ENCODE measurements at regions not wholly inside any gene's neighbourhood (a gene's known extent, or its start where the extent isn't known, plus 50 kb on each side); places are given as distances from the start of the nearest gene placed in this dataset.

- Histone ChIP-seq H3K9me3 (ENCODE audit: control insufficient read depth, insufficient read depth, low read length) (peaks cover 4% of the 10 kb centered on the region; the same call in 1 of the 2 replicates), H3K27ac (ENCODE audit: low read depth, low read length) (no peak overlapping the region), H3K4me3 (ENCODE audit: low read depth, low read length) (no peak overlapping the region), H3K27me3 (ENCODE audit: control insufficient read depth, insufficient read depth, low read length) (no peaks in the 10 kb centered on the region)
- ChIA-PET CTCF (no interaction called here), POLR2A (no interaction called here)
- TF ChIP-seq CTCF (IDR thresholded peaks at IDR 0.05; ENCODE audit: low read depth, low read length) = no peak
- no peak for DNase-seq (ENCODE audit: low read depth, low spot score)
Measured at GRCh38 chr10:8897769-8898168, 843.3 kb downstream of the GATA3 start.

- Histone ChIP-seq H3K4me3 (ENCODE audit: low read depth, low read length) (no peak overlapping the region), H3K27ac (ENCODE audit: low read depth, low read length) (no peak overlapping the region), H3K9me3 (ENCODE audit: control insufficient read depth, insufficient read depth, low read length) (no peaks in the 10 kb centered on the region; the same call in 1 of the 2 replicates), H3K27me3 (ENCODE audit: control insufficient read depth, insufficient read depth, low read length) (no peaks in the 10 kb centered on the region)
- DNase-seq (ENCODE audit: low read depth, low spot score) = no peak
- no peak for TF ChIP-seq CTCF (IDR thresholded peaks at IDR 0.05; ENCODE audit: low read depth, low read length)
- ChIA-PET CTCF (no interaction called here), POLR2A (no interaction called here)
Measured at GRCh38 chr10:8898745-8899330, 844.4 kb downstream of the GATA3 start.

GRCh38 chr10:8902926-8903325, 848.4 kb downstream of the GATA3 start:
- CTCF ChIA-PET = no interaction called here
- Histone ChIP-seq H3K4me3 (ENCODE audit: low read depth, low read length) (no peak overlapping the region), H3K9me3 (ENCODE audit: control insufficient read depth, insufficient read depth, low read length) (no peaks in the 10 kb centered on the region; the same call in 1 of the 2 replicates), H3K27me3 (ENCODE audit: control insufficient read depth, insufficient read depth, low read length) (no peaks in the 10 kb centered on the region), H3K27ac (ENCODE audit: low read depth, low read length) (no peak overlapping the region)
- POLR2A ChIA-PET = no interaction called here
- no peak for TF ChIP-seq CTCF (IDR thresholded peaks at IDR 0.05; ENCODE audit: low read depth, low read length)
- DNase-seq (ENCODE audit: low read depth, low spot score) = no peak

GRCh38 chr10:8908013-8908412, 853.5 kb downstream of the GATA3 start:
- Histone ChIP-seq H3K27me3 (ENCODE audit: control insufficient read depth, insufficient read depth, low read length) (no peaks in the 10 kb centered on the region), H3K9me3 (ENCODE audit: control insufficient read depth, insufficient read depth, low read length) (no peaks in the 10 kb centered on the region; the same call in 1 of the 2 replicates), H3K27ac (ENCODE audit: low read depth, low read length) (no peak overlapping the region), H3K4me3 (ENCODE audit: low read depth, low read length) (no peak overlapping the region)
- ChIA-PET POLR2A (no interaction called here), CTCF (no interaction called here)
- DNase-seq (ENCODE audit: low read depth, low spot score) = no peak
- no peak for TF ChIP-seq CTCF (IDR thresholded peaks at IDR 0.05; ENCODE audit: low read depth, low read length)

- H3K27ac ChIP-seq (ENCODE audit: low read depth, low read length) = no peak overlapping the region
- H3K9me3 ChIP-seq (ENCODE audit: control insufficient read depth, insufficient read depth, low read length) = peaks cover 2% of the 10 kb centered on the region; the same call in 1 of the 2 replicates
- no peak for TF ChIP-seq CTCF (IDR thresholded peaks at IDR 0.05; ENCODE audit: low read depth, low read length)
- CTCF ChIA-PET = no interaction called here
- POLR2A ChIA-PET = no interaction called here
- DNase-seq (ENCODE audit: low read depth, low spot score) = no peak
- no peak overlapping the region for H3K4me3 ChIP-seq (ENCODE audit: low read depth, low read length)
- H3K27me3 ChIP-seq (ENCODE audit: control insufficient read depth, insufficient read depth, low read length) = no peaks in the 10 kb centered on the region
Measured at GRCh38 chr10:8910314-8910713, 855.8 kb downstream of the GATA3 start.

Measured in AG04450 (cell line).